ENCODE measurements at regions not wholly inside any gene's neighbourhood (a gene's known extent, or its start where the extent isn't known, plus 50 kb on each side); places are given as distances from the start of the nearest gene placed in this dataset.
"Not testable (repeated sequence)": the region's sequence is repeated elsewhere in the genome, so short reads cannot be mapped to it uniquely, and the experiment has no call there.

- TF ChIP-seq NFRKB (IDR thresholded peaks at IDR 0.05) (no peak), CTBP1 (IDR thresholded peaks at IDR 0.05; ENCODE audit: borderline replicate concordance) (no peak), SUZ12 (IDR thresholded peaks at IDR 0.05) (no peak)
- ChIA-PET POLR2A (no interaction called here), CTCF (interaction anchor here (0.6 kb wide), 1 partner anchor 395 kb away, joined by 3 read pairs; no protein-coding TSS in a partner anchor)
- no peak for DNase-seq (ENCODE audit: extremely low spot score)
These were observed 62.4 kb upstream of the GJB6 start for GRCh38 chr13:20294497-20294896.

- DNase-seq (ENCODE audit: extremely low spot score); POLR2A ChIA-PET: not testable (repeated sequence)
- CTCF ChIA-PET = interaction anchor here (0.7 kb wide), 1 partner anchor 526 kb away, joined by 3 read pairs; no protein-coding TSS in a partner anchor
These were observed 60.2 kb upstream of the GJB6 start for GRCh38 chr13:20292301-20292700.

- TF ChIP-seq FOXK2 (IDR thresholded peaks at IDR 0.05) = no peak
- TF ChIP-seq L3MBTL2 (conservative IDR thresholded peaks at IDR 0.05) = no peak
- no peak for TF ChIP-seq ZNF384 (IDR thresholded peaks at IDR 0.05)
- no peak for TF ChIP-seq FOXM1 (IDR thresholded peaks at IDR 0.05; ENCODE audit: borderline replicate concordance)
- TF ChIP-seq TARDBP (IDR thresholded peaks at IDR 0.05) = no peak
- TF ChIP-seq CTBP1 (IDR thresholded peaks at IDR 0.05; ENCODE audit: borderline replicate concordance) = no peak
- no peak for TF ChIP-seq PKNOX1 (IDR thresholded peaks at IDR 0.05)
- TF ChIP-seq BHLHE40 (IDR thresholded peaks at IDR 0.05; ENCODE audit: borderline replicate concordance) = no peak
- TF ChIP-seq HDGF (IDR thresholded peaks at IDR 0.05; ENCODE audit: borderline replicate concordance) = no peak
- no peak for TF ChIP-seq LEF1 (IDR thresholded peaks at IDR 0.05; ENCODE audit: borderline replicate concordance)
- TF ChIP-seq ARNT (IDR thresholded peaks at IDR 0.05) = no peak
- no peak for TF ChIP-seq FOXA1 (IDR thresholded peaks at IDR 0.05)
- TF ChIP-seq NFRKB (IDR thresholded peaks at IDR 0.05) = no peak
- TF ChIP-seq ELF4 (IDR thresholded peaks at IDR 0.05) = no peak
- no peak for TF ChIP-seq SP1 (IDR thresholded peaks at IDR 0.05)
- no peak for TF ChIP-seq SUZ12 (IDR thresholded peaks at IDR 0.05)
- CTCF ChIA-PET = interaction anchor here (0.7 kb wide), 1 partner anchor 525 kb away, joined by 3 read pairs; no protein-coding TSS in a partner anchor
- POLR2A ChIA-PET = no interaction called here
These were observed 59.6 kb upstream of the GJB6 start for GRCh38 chr13:20291675-20292074.

GRCh38 chr13:20291037-20291436 lies 58.9 kb upstream of the GJB6 start:
- ChIA-PET CTCF (no interaction called here), POLR2A (no interaction called here)
- TF ChIP-seq HDGF (IDR thresholded peaks at IDR 0.05; ENCODE audit: borderline replicate concordance) (no peak), CTBP1 (IDR thresholded peaks at IDR 0.05; ENCODE audit: borderline replicate concordance) (no peak), NFRKB (IDR thresholded peaks at IDR 0.05) (no peak), LEF1 (IDR thresholded peaks at IDR 0.05; ENCODE audit: borderline replicate concordance) (no peak), ELF4 (IDR thresholded peaks at IDR 0.05) (no peak), ARNT (IDR thresholded peaks at IDR 0.05) (no peak), FOXK2 (IDR thresholded peaks at IDR 0.05) (no peak), ZNF384 (IDR thresholded peaks at IDR 0.05) (no peak), TARDBP (IDR thresholded peaks at IDR 0.05) (no peak), PKNOX1 (IDR thresholded peaks at IDR 0.05) (no peak)
- no peak for DNase-seq (ENCODE audit: extremely low spot score)

More at GRCh38 chr13:20291675-20292074, 59.6 kb upstream of the GJB6 start:
- no peak for DNase-seq (ENCODE audit: extremely low spot score)

- DNase-seq (ENCODE audit: extremely low spot score) = no peak
- ChIA-PET CTCF (no interaction called here), POLR2A (no interaction called here)
- TF ChIP-seq LEF1 (IDR thresholded peaks at IDR 0.05; ENCODE audit: borderline replicate concordance) = no peak
- no peak for TF ChIP-seq L3MBTL2 (conservative IDR thresholded peaks at IDR 0.05)
- no peak for TF ChIP-seq FOXM1 (IDR thresholded peaks at IDR 0.05; ENCODE audit: borderline replicate concordance)
- TF ChIP-seq SUZ12 (IDR thresholded peaks at IDR 0.05) = no peak
- TF ChIP-seq SP1 (IDR thresholded peaks at IDR 0.05) = no peak
- no peak for TF ChIP-seq FOXK2 (IDR thresholded peaks at IDR 0.05)
- no peak for TF ChIP-seq FOXA1 (IDR thresholded peaks at IDR 0.05)
- no peak for TF ChIP-seq TARDBP (IDR thresholded peaks at IDR 0.05)
- no peak for TF ChIP-seq ZNF384 (IDR thresholded peaks at IDR 0.05)
- no peak for TF ChIP-seq BHLHE40 (IDR thresholded peaks at IDR 0.05; ENCODE audit: borderline replicate concordance)
- no peak for TF ChIP-seq PKNOX1 (IDR thresholded peaks at IDR 0.05)
- TF ChIP-seq CTBP1 (IDR thresholded peaks at IDR 0.05; ENCODE audit: borderline replicate concordance) = no peak
- TF ChIP-seq ELF4 (IDR thresholded peaks at IDR 0.05) = no peak
- no peak for TF ChIP-seq ARNT (IDR thresholded peaks at IDR 0.05)
These were observed 56.4 kb upstream of the GJB6 start for GRCh38 chr13:20288561-20288960.

- POLR2A ChIA-PET = no interaction called here
- TF ChIP-seq L3MBTL2 (conservative IDR thresholded peaks at IDR 0.05) = no peak
- TF ChIP-seq CTBP1 (IDR thresholded peaks at IDR 0.05; ENCODE audit: borderline replicate concordance) = no peak
- no peak for TF ChIP-seq PKNOX1 (IDR thresholded peaks at IDR 0.05)
- no peak for TF ChIP-seq ELF4 (IDR thresholded peaks at IDR 0.05)
- TF ChIP-seq NFRKB (IDR thresholded peaks at IDR 0.05) = no peak
- TF ChIP-seq HDGF (IDR thresholded peaks at IDR 0.05; ENCODE audit: borderline replicate concordance) = no peak
- no peak for TF ChIP-seq LEF1 (IDR thresholded peaks at IDR 0.05; ENCODE audit: borderline replicate concordance)
- no peak for TF ChIP-seq TARDBP (IDR thresholded peaks at IDR 0.05)
- no peak for TF ChIP-seq FOXA1 (IDR thresholded peaks at IDR 0.05)
- TF ChIP-seq SUZ12 (IDR thresholded peaks at IDR 0.05) = no peak
- no peak for TF ChIP-seq ZNF384 (IDR thresholded peaks at IDR 0.05)
- TF ChIP-seq ARNT (IDR thresholded peaks at IDR 0.05) = no peak
- TF ChIP-seq FOXK2 (IDR thresholded peaks at IDR 0.05) = no peak
- TF ChIP-seq FOXM1 (IDR thresholded peaks at IDR 0.05; ENCODE audit: borderline replicate concordance) = no peak
- CTCF ChIA-PET = no interaction called here
- DNase-seq (ENCODE audit: extremely low spot score) = no peak
These were observed 55.9 kb upstream of the GJB6 start for GRCh38 chr13:20287976-20288375.
